ENCODE measurements at regions not wholly inside any gene's neighbourhood (a gene's known extent, or its start where the extent isn't known, plus 50 kb on each side); places are given as distances from the start of the nearest gene placed in this dataset.

GRCh38 chr22:26847046-26847445, 189.7 kb downstream of the MIAT start:
- no peak for DNase-seq (ENCODE audit: low read depth)

GRCh38 chr22:26847816-26848215, 190.4 kb downstream of the MIAT start:
- DNase-seq (ENCODE audit: low read depth), result no peak

- DNase-seq (ENCODE audit: low read depth), result peak; percentile 6
These were observed 191.0 kb downstream of the MIAT start for GRCh38 chr22:26848244-26848920.

GRCh38 chr22:26849575-26849974, 192.2 kb downstream of the MIAT start:
- DNase-seq (ENCODE audit: low read depth), result no peak

- DNase-seq (ENCODE audit: low read depth), result no peak
These were observed 193.7 kb downstream of the MIAT start for GRCh38 chr22:26851125-26851524.

GRCh38 chr22:26852176-26852575, 194.8 kb downstream of the MIAT start:
- no peak for DNase-seq (ENCODE audit: low read depth)

- DNase-seq (ENCODE audit: low read depth), result no peak
These were observed 195.7 kb downstream of the MIAT start for GRCh38 chr22:26853071-26853470.

GRCh38 chr22:26853495-26853894, 196.1 kb downstream of the MIAT start:
- DNase-seq (ENCODE audit: low read depth), result no peak

- no peak for DNase-seq (ENCODE audit: low read depth)
These were observed 199.8 kb downstream of the MIAT start for GRCh38 chr22:26857169-26857568.

- no peak for DNase-seq (ENCODE audit: low read depth)
These were observed 202.9 kb downstream of the MIAT start for GRCh38 chr22:26860301-26860700.

GRCh38 chr22:26865021-26865420, 207.6 kb downstream of the MIAT start:
- no peak for DNase-seq (ENCODE audit: low read depth)

- no peak for DNase-seq (ENCODE audit: low read depth)
These were observed 226.0 kb downstream of the MIAT start for GRCh38 chr22:26883393-26883792.

GRCh38 chr22:26884921-26885320, 227.5 kb downstream of the MIAT start:
- peak; percentile 12 for DNase-seq (ENCODE audit: low read depth)

- DNase-seq (ENCODE audit: low read depth), result peak; percentile 9
These were observed 228.3 kb downstream of the MIAT start for GRCh38 chr22:26885441-26886261.

GRCh38 chr22:26887456-26887855, 230.1 kb downstream of the MIAT start:
- peak; percentile 60 for DNase-seq (ENCODE audit: low read depth)

GRCh38 chr22:26887916-26888315, 230.5 kb downstream of the MIAT start:
- DNase-seq (ENCODE audit: low read depth), result no peak

GRCh38 chr22:26888887-26889286, 231.5 kb downstream of the MIAT start:
- DNase-seq (ENCODE audit: low read depth), result no peak

GRCh38 chr22:26889802-26890201, 232.4 kb downstream of the MIAT start:
- no peak for DNase-seq (ENCODE audit: low read depth)

GRCh38 chr22:26890870-26891269, 233.5 kb downstream of the MIAT start:
- DNase-seq (ENCODE audit: low read depth), result no peak

GRCh38 chr22:26891429-26891828, 234.0 kb downstream of the MIAT start:
- DNase-seq (ENCODE audit: low read depth), result no peak

- no peak for DNase-seq (ENCODE audit: low read depth)
These were observed 235.0 kb downstream of the MIAT start for GRCh38 chr22:26892166-26893041.
